ENCODE measurements at regions not wholly inside any gene's neighbourhood (a gene's known extent, or its start where the extent isn't known, plus 50 kb on each side); places are given as distances from the start of the nearest gene placed in this dataset.

DNA sequence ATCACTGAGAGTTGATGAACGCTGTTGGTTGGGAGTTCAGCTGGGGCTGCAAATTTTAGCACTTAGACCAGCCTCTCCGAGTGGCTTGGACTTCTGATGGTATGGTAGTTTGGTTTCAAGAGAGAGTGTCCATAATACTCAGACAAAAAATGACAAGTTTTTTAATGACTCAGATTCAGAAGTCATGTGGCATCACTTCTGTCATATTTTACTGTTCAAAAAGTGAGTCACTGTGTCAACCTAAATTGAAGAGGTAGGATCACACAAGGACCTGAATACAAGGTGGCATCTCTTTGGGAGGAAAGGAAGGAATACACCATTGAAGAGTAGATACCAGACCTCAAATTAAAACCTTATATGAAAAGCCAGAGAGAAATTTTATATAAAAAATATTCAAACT, 99.1 kb upstream of the CHMP2B start:
- TF ChIP-seq, protein P1, sequence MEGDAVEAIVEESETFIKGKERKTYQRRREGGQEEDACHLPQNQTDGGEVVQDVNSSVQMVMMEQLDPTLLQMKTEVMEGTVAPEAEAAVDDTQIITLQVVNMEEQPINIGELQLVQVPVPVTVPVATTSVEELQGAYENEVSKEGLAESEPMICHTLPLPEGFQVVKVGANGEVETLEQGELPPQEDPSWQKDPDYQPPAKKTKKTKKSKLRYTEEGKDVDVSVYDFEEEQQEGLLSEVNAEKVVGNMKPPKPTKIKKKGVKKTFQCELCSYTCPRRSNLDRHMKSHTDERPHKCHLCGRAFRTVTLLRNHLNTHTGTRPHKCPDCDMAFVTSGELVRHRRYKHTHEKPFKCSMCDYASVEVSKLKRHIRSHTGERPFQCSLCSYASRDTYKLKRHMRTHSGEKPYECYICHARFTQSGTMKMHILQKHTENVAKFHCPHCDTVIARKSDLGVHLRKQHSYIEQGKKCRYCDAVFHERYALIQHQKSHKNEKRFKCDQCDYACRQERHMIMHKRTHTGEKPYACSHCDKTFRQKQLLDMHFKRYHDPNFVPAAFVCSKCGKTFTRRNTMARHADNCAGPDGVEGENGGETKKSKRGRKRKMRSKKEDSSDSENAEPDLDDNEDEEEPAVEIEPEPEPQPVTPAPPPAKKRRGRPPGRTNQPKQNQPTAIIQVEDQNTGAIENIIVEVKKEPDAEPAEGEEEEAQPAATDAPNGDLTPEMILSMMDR (IDR thresholded peaks at IDR 0.05): no peak

DNA sequence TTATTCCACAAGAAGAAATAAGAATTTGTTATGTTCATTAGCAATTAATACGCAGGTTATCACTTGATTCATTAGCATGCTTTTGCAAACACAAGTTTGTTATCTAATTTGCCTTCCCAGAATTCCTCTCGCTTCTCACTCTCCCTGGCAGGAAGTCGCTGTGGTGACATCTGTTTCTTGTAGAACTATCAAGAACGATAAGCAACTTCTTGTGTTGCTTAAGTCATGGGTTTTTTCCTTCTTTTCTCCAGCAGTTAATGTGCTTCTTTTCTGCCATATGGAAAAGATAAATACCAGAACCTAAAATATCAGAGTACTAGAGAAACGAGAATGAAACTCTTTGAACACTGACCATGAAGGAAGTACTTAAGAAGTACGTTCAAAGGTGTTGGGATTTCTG, 99.8 kb upstream of the CHMP2B start:
- TF ChIP-seq, protein P1 (IDR thresholded peaks at IDR 0.05): no peak

DNA sequence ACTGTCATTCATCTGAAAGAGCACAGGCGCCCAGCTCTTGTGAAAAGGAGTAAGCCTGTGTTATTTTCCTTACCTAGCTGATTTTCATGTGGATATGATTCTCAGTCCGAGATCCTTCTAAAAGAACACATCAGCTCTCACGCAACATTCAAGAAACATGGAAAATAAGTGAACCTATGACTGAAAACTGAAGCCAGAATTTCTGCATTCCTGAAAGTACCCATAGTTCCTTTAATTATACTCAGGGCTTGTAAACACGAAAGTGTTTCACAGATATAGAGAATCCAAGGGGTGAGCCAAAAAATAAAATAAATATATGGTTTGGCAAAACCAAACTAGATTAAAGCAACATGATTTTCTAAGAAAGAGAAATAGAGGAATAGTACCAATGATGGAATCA, 100.8 kb upstream of the CHMP2B start:
- TF ChIP-seq, protein P1 (IDR thresholded peaks at IDR 0.05): no peak

DNA sequence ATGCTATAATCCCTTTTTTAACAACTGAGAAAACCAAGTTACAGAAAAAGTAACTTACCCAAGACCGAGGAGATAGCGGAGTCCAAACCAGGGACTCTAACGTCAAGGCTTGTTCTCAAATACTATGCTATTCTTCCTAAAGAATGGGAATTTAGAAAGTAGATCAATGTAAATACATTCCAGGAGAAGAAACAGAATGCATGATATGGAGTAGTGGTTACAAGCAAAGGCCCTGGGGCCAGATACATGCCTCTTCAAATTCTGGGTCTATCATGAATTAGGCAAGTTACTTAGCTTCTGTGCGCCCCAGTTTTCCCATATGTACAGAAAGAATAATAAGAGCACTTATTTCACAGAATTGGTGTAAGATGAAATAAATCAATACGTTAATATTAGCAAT, 102.0 kb upstream of the CHMP2B start:
- TF ChIP-seq, protein P1 (IDR thresholded peaks at IDR 0.05): no peak

DNA sequence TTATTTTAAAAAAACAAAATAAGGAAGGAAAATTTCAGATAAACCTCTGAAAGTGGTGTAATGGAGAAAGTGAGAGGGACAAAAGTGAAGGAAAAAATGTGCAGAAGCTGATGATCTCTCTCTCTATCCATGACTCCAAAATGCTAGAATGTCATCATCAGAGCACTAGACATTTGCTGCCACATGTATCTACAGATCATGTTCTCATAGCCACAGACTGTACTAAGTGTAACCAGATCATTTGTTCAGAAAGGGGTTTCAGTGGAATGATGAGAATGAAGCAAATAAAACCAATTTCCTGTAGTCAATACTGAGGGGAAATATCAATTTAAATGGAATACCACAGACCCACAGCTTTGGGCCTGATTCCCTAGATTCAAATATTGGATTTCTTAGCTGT, 104.3 kb upstream of the CHMP2B start:
- TF ChIP-seq, protein P1 (IDR thresholded peaks at IDR 0.05): no peak

GRCh38 chr3:87121856-87122255, 105.3 kb upstream of the CHMP2B start:
- TF ChIP-seq, protein P1 (IDR thresholded peaks at IDR 0.05): no peak

- TF ChIP-seq, protein P1 (IDR thresholded peaks at IDR 0.05): no peak
These were observed 106.2 kb upstream of the CHMP2B start for GRCh38 chr3:87120881-87121280.

GRCh38 chr3:87120236-87120635, 106.9 kb upstream of the CHMP2B start:
- TF ChIP-seq, protein P1 (IDR thresholded peaks at IDR 0.05): no peak
